SKM-1 (cell line): ENCODE measurements at regions not wholly inside any gene's neighbourhood (a gene's known extent, or its start where the extent isn't known, plus 50 kb on each side); places are given as distances from the start of the nearest gene placed in this dataset.

Source experiments
- DNase-seq: peaks from one replicate; lab custom pipeline; 2025; ENCODE audit not compliant: unreplicated experiment; lab: John Stamatoyannopoulos, UW

DNA sequence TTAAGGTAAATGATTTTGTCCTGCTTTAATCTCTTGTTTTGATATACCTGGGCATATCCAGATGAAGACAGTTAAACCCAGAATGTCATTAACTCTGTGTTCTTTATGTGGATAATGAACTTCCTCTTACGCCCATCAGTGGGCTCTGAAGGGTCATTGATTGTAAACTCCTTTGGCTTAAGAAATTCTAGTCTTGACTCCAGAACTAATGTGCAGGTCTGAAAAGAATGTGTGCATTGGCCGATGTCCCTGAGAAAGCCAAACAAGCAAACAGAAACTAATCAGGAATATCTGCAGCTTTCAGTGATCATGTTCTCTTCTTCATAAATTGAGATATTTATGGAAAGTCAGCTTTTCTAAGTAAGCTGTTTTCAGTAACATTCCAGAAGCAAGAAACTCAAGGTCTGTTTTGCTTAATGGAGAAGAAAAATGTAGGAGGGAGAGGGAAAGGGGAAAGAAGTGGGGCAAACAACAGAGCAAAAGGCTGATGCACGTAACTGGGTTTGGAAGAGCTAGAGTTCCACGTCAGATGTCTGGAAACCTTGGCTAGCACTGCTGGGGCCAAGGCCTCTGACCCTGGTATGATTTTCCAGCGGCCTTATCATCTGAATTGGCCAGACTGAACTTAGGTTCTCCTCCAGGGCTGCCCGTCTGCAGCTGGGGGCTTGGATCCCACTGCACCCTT is 61.3 kb upstream of the FHL2 start:
- DNase-seq, result no peak

DNA sequence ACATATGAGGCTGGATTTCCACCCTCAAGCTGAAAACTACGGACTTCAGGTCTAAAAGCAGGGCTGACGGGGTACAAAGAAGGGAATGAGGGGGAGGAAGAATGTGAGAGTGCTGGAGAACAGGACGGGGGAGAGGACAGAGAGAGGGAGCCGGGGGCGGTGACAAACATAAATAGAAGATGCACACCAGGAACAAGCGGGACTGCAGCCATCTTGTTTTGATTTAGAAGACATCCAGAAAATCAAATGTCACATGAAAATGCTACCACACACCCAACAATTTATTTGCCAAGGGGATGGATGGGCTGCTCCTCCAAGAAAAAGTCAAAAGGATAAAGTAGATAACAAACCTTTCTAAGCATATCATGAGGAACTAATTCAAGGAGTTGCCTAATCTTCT is 59.2 kb upstream of the FHL2 start:
- DNase-seq, result no peak

DNA sequence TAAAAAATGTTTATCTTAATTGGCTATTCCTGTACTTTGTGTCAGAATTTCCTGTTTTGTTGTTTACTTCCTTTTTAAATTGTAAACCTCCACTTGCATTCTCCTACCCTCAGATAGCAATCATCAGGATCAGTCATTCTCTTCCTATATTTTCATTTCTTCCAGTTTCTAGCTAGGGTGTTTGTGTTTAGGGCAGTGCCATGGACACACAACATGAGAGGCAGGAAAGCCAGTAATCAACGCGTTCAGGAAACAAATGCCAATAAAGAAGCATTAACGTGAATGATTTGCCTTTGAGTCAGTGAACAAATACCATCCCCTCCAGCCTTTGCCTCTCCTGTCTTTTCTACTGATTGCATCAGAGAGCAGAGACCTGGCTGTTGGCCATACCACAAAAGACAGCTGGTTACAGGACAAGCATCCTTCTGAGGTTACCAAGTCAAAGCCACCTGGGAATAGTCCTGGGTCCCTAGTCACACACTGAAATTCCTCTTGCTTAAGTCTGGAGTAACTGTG is 56.7 kb upstream of the FHL2 start:
- DNase-seq, result no peak

DNA sequence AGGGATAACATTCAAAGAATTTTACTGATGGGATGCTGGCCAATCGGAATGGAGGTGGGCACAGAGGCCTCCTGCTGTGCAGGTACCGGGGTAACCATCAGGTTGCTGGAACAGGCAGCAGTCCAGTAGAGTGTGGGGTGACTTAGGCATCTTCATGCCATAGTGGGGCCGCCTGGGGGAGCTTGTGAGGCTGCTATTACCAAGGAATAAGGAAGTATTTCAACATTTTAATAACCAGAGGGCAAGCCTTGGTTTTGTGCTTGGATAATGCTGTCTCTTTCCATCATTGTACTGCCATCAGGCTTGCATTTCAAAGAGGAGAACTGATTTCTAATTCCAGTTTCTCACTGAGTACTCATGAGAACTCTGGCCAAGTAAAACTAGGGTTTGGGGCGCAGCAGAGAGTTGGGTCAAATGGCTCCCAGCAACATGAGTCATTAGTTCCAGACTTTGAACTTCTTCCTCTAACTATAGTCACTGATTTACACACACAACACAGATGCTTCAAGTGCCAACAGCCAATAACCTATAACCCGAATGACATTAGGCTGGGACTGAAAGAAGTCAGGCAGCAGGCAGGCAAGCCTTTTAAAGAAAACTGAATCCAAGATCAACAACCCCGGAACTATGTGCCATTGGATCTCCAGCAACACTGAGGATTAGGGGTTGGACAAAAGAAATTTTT is 56.1 kb upstream of the FHL2 start:
- DNase-seq, result peak; percentile 60

DNA sequence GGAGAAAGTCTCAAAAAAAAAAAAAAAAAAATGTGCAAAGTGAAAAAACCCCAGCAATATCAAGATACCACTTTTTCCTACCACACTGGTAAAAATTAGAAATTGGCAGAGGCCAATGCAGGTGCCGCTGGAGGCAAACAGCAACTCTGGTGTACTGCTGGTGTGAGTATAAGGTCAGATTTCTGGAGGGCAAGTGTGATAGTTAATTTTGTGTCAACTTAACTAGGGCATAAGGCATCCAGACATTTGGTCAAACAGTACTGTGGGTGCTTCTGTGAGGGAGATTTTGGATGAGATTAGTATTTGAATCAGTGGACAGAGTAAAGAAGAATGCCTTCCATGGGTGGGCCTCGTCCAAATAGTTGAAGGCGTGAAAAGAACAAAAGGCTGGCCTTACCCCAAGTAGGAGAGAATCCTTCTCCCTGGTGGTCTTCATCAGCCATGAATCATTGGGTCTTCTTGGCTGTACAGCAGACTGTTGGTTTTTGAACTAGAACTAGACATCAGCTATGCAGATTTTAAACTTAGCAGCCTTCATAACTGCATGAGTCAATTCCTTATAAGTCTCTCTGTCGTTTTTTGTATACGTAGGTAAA is 52.8 kb upstream of the FHL2 start:
- no peak for DNase-seq

DNA sequence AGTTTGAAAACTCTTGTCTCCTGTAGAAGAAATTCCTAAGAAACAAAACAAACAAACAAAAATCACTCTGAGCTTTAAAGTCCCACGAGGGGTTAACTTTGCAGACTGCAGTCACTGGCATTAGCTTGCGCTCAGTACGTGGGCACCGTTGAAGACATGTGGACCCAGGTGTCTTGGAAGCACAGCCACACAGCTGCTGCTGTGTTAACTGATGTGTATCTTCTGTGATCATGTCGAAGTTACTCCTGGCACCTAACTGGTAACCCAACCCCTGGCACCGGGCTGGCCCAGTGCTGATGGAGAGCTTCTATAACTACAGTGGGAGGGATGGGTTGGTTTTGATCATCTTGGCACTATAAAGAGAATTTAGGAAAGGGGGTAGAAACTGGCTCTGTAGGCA is 51.6 kb upstream of the FHL2 start:
- DNase-seq, result no peak

DNA sequence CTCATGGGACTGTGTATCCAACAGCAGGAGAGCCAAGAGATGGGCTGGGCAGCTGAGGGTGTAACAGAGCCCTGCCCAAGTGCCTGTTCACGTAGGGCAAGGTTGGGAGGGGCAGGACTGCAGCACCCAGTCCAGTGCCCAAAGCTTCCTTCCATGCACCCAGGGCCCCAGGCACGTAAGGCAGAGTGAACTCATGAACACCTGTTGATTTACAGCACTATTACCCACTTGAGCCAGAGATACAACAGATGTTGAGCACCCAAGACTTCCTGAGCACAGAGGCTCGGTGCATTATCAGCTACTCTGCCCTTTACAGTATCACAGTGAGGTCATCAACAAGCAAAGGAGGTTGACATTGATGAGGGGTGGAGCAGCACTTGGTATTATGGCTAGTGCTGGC is 50.2 kb upstream of the FHL2 start:
- DNase-seq, result no peak
